ENCODE measurements at regions not wholly inside any gene's neighbourhood (a gene's known extent, or its start where the extent isn't known, plus 50 kb on each side); places are given as distances from the start of the nearest gene placed in this dataset.

DNA sequence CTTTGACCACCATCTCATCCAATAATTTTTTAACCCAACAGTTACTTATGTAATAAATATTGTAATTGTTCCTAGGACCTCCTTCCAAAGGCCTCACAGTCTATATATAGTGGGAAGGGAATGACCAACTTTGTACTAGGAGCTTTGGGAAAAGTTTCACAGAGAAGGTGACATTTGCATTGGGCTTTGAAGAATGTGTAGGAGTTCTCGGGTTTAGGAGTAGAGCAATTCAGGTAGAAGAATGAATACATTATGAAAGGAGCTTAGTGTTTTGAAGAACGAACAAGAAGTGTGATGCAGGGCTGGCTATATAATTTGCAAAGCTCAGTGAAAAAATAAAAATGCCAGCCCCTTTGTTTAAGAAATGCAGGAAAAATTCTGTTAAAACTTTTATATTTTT, 330.4 kb upstream of the DEPDC1 start:
- no peak for TF ChIP-seq POLR2A (IDR thresholded peaks at IDR 0.05)
- TF ChIP-seq, protein P1, sequence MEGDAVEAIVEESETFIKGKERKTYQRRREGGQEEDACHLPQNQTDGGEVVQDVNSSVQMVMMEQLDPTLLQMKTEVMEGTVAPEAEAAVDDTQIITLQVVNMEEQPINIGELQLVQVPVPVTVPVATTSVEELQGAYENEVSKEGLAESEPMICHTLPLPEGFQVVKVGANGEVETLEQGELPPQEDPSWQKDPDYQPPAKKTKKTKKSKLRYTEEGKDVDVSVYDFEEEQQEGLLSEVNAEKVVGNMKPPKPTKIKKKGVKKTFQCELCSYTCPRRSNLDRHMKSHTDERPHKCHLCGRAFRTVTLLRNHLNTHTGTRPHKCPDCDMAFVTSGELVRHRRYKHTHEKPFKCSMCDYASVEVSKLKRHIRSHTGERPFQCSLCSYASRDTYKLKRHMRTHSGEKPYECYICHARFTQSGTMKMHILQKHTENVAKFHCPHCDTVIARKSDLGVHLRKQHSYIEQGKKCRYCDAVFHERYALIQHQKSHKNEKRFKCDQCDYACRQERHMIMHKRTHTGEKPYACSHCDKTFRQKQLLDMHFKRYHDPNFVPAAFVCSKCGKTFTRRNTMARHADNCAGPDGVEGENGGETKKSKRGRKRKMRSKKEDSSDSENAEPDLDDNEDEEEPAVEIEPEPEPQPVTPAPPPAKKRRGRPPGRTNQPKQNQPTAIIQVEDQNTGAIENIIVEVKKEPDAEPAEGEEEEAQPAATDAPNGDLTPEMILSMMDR (IDR thresholded peaks at IDR 0.05), result no peak
